ENCODE measurements at regions not wholly inside any gene's neighbourhood (a gene's known extent, or its start where the extent isn't known, plus 50 kb on each side); places are given as distances from the start of the nearest gene placed in this dataset.
"Not testable (repeated sequence)": the region's sequence is repeated elsewhere in the genome, so short reads cannot be mapped to it uniquely, and the experiment has no call there.

- H3K4me2 ChIP-seq (ENCODE audit: low read length): no peak overlapping the region
Observed at GRCh38 chr3:106097817-106098435, 229.1 kb upstream of the CBLB start.

GRCh38 chr3:106103383-106103782 is 234.6 kb upstream of the CBLB start:
- no peaks in the 10 kb centered on the region for H3K36me3 ChIP-seq (ENCODE audit: insufficient read depth, low read length)
- no peak overlapping the region for H3K4me3 ChIP-seq (ENCODE audit: low read length)
- no peak overlapping the region for H3K9ac ChIP-seq (ENCODE audit: low read depth, low read length)
- H3K27me3 ChIP-seq (ENCODE audit: control insufficient read depth, insufficient read depth, low read length): no peaks in the 10 kb centered on the region
- H3K4me1 ChIP-seq (ENCODE audit: control insufficient read depth, insufficient read depth, low read length): no peaks in the 10 kb centered on the region
- no peak overlapping the region for H3K4me2 ChIP-seq (ENCODE audit: low read length)
- H3K9me3 ChIP-seq (replicated peaks; ENCODE audit: low read length): no peaks in the 10 kb centered on the region

More at GRCh38 chr3:106097817-106098435, 229.1 kb upstream of the CBLB start:
- no peaks in the 10 kb centered on the region for H3K36me3 ChIP-seq (ENCODE audit: insufficient read depth, low read length)
- H3K4me3 ChIP-seq (ENCODE audit: low read length): no peak overlapping the region
- no peaks in the 10 kb centered on the region for H3K9me3 ChIP-seq (replicated peaks; ENCODE audit: low read length)
- H3K9ac ChIP-seq (ENCODE audit: low read depth, low read length): no peak overlapping the region
- H3K27me3 ChIP-seq (ENCODE audit: control insufficient read depth, insufficient read depth, low read length): no peaks in the 10 kb centered on the region
- H3K4me1 ChIP-seq (ENCODE audit: control insufficient read depth, insufficient read depth, low read length): no peaks in the 10 kb centered on the region

- Histone ChIP-seq H3K4me3 (ENCODE audit: low read length) (no peak overlapping the region), H3K9ac (ENCODE audit: low read depth, low read length) (no peak overlapping the region)
Observed at GRCh38 chr3:106104078-106104477, 235.3 kb upstream of the CBLB start.

GRCh38 chr3:106108925-106109324 is 240.1 kb upstream of the CBLB start:
- H3K4me1 ChIP-seq (ENCODE audit: control insufficient read depth, insufficient read depth, low read length): peaks cover 5% of the 10 kb centered on the region
- H3K9ac ChIP-seq (ENCODE audit: low read depth, low read length): no peak overlapping the region
- H3K4me2 ChIP-seq (ENCODE audit: low read length): no peak overlapping the region
- H3K36me3 ChIP-seq (ENCODE audit: insufficient read depth, low read length): no peaks in the 10 kb centered on the region
- no peaks in the 10 kb centered on the region for H3K9me3 ChIP-seq (replicated peaks; ENCODE audit: low read length)
- no peak overlapping the region for H3K4me3 ChIP-seq (ENCODE audit: low read length)
- no peaks in the 10 kb centered on the region for H3K27me3 ChIP-seq (ENCODE audit: control insufficient read depth, insufficient read depth, low read length)

More at GRCh38 chr3:106104078-106104477, 235.3 kb upstream of the CBLB start:
- H3K4me2 ChIP-seq (ENCODE audit: low read length): no peak overlapping the region
- H3K36me3 ChIP-seq (ENCODE audit: insufficient read depth, low read length): no peaks in the 10 kb centered on the region
- no peaks in the 10 kb centered on the region for H3K4me1 ChIP-seq (ENCODE audit: control insufficient read depth, insufficient read depth, low read length)
- no peaks in the 10 kb centered on the region for H3K27me3 ChIP-seq (ENCODE audit: control insufficient read depth, insufficient read depth, low read length)
- H3K9me3 ChIP-seq (replicated peaks; ENCODE audit: low read length): no peaks in the 10 kb centered on the region

DNA sequence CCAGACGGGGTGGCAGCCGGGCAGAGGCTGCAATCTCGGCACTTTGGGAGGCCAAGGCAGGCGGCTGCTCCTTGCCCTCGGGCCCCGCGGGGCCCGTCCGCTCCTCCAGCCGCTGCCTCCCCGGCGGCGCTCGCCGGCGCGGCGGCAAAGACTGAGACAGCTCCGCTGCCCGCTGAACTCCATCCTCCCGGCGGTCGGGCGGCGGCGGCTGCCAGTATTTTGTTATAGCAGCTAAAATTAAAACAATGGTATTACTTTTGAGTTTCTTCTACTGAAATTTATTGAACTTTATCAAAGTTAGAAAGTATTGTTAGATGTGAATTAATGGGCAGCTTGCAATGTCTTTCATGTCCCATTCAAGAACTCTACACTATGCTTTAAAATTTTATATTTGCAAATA is 243.7 kb upstream of the CBLB start:
- not testable (repeated sequence) for H3K27me3 ChIP-seq (ENCODE audit: control insufficient read depth, insufficient read depth, low read length); H3K36me3 ChIP-seq (ENCODE audit: insufficient read depth, low read length); H3K4me2 ChIP-seq (ENCODE audit: low read length); H3K9me3 ChIP-seq (replicated peaks; ENCODE audit: low read length); H3K9ac ChIP-seq (ENCODE audit: low read depth, low read length); H3K4me3 ChIP-seq (ENCODE audit: low read length)
- peaks cover 20% of the 10 kb centered on the region for H3K4me1 ChIP-seq (ENCODE audit: control insufficient read depth, insufficient read depth, low read length)

- Histone ChIP-seq H3K4me3 (ENCODE audit: low read length) (no peak overlapping the region), H3K27me3 (ENCODE audit: control insufficient read depth, insufficient read depth, low read length) (no peaks in the 10 kb centered on the region), H3K36me3 (ENCODE audit: insufficient read depth, low read length) (no peaks in the 10 kb centered on the region), H3K9me3 (replicated peaks; ENCODE audit: low read length) (no peaks in the 10 kb centered on the region), H3K9ac (ENCODE audit: low read depth, low read length) (peak overlapping the region; percentile 35), H3K4me1 (ENCODE audit: control insufficient read depth, insufficient read depth, low read length) (peaks cover 20% of the 10 kb centered on the region), H3K4me2 (ENCODE audit: low read length) (no peak overlapping the region)
Observed at GRCh38 chr3:106113747-106114146, 244.9 kb upstream of the CBLB start.

DNA sequence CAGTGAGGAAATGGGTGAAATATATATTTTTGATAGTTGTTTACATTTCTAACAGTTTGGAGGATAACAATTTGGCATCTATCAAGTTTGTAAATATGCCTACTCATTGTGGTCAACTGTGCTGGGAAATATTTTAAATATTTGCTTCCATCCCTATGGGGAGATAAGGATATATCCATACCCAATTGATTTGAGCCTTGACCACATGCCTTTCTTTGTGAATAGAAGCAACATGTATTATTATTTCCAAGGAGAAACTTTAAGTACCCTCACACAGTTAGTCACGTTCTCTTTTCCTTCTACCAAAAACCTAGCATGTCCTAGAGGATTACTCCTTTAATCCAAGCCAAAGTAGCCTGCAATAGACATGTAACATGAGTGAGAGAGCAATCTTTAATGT is 245.4 kb upstream of the CBLB start:
- H3K9me3 ChIP-seq (replicated peaks; ENCODE audit: low read length): no peaks in the 10 kb centered on the region
- peaks cover 20% of the 10 kb centered on the region for H3K4me1 ChIP-seq (ENCODE audit: control insufficient read depth, insufficient read depth, low read length)
- H3K27me3 ChIP-seq (ENCODE audit: control insufficient read depth, insufficient read depth, low read length): no peaks in the 10 kb centered on the region
- peak overlapping the region; percentile 3 for H3K4me2 ChIP-seq (ENCODE audit: low read length)
- H3K36me3 ChIP-seq (ENCODE audit: insufficient read depth, low read length): no peaks in the 10 kb centered on the region
- no peak overlapping the region for H3K4me3 ChIP-seq (ENCODE audit: low read length)
- peak overlapping the region; percentile 35 for H3K9ac ChIP-seq (ENCODE audit: low read depth, low read length)

GRCh38 chr3:106114848-106115247 is 246.0 kb upstream of the CBLB start:
- Histone ChIP-seq H3K36me3 (ENCODE audit: insufficient read depth, low read length) (no peaks in the 10 kb centered on the region), H3K9me3 (replicated peaks; ENCODE audit: low read length) (no peaks in the 10 kb centered on the region), H3K27me3 (ENCODE audit: control insufficient read depth, insufficient read depth, low read length) (no peaks in the 10 kb centered on the region), H3K4me1 (ENCODE audit: control insufficient read depth, insufficient read depth, low read length) (peaks cover 22% of the 10 kb centered on the region), H3K4me3 (ENCODE audit: low read length) (no peak overlapping the region), H3K4me2 (ENCODE audit: low read length) (no peak overlapping the region), H3K9ac (ENCODE audit: low read depth, low read length) (no peak overlapping the region)

DNA sequence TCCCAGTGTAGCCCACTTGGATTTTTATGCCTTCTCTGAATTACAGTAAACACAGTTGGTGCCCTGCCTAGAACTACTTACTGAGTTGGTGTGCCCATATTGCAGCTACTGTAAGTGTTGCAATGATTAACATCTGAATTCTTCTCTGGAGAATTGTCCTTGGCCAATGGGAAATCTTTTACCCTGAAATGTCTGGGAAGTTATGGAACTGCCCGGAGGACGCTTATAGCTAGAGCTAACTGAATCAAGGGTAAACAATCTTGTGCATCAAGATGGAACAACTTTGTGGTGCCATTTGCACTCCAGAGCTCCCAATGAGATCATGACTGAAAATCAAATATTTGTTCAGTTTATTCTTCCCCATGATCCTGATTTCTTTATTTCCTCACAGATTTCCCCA is 246.7 kb upstream of the CBLB start:
- peaks cover 29% of the 10 kb centered on the region for H3K4me1 ChIP-seq (ENCODE audit: control insufficient read depth, insufficient read depth, low read length)
- no peaks in the 10 kb centered on the region for H3K27me3 ChIP-seq (ENCODE audit: control insufficient read depth, insufficient read depth, low read length)
- H3K9me3 ChIP-seq (replicated peaks; ENCODE audit: low read length): no peaks in the 10 kb centered on the region
- no peak overlapping the region for H3K9ac ChIP-seq (ENCODE audit: low read depth, low read length)
- H3K4me2 ChIP-seq (ENCODE audit: low read length): no peak overlapping the region
- no peak overlapping the region for H3K4me3 ChIP-seq (ENCODE audit: low read length)
- no peaks in the 10 kb centered on the region for H3K36me3 ChIP-seq (ENCODE audit: insufficient read depth, low read length)

DNA sequence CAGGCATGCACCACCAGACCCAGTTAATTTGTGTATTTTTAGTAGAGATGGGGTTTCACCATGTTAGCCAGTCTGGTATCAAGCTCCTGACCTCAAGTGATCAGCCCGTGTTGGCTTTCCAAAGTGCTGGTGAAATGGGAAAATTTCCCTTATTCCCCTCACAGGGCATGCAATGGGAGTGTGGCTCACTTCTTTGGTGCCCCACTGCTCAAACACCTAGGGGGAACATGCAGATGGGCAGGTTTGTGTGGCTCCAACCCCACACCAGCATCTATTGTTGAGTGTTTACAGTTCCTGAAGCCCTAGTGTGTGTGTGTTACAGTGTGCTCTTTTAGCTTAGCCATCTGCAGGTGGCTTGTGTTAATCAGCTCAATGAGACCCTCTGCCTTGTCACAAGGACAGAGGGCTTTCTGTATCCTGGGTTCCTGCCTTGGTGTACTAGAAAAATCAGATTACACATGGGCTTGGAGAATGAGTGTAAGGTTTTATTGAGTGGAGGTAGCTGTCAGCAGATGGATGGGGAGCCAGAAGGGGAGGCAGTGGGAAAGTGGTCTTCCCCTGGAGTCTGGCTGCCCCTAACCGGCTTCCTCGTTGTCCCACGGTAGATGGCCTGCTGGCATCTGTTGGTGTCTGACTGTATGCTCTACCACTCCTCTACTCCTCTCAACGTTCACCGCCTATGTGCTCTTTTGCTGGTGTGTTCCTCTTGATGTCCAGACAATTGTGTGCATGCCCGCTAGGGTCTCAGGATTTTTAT is 248.1 kb upstream of the CBLB start:
- Histone ChIP-seq H3K4me3 (ENCODE audit: low read length) (no peak overlapping the region), H3K4me1 (ENCODE audit: control insufficient read depth, insufficient read depth, low read length) (peaks cover 30% of the 10 kb centered on the region), H3K9me3 (replicated peaks; ENCODE audit: low read length) (no peaks in the 10 kb centered on the region), H3K9ac (ENCODE audit: low read depth, low read length) (no peak overlapping the region), H3K36me3 (ENCODE audit: insufficient read depth, low read length) (no peaks in the 10 kb centered on the region), H3K27me3 (ENCODE audit: control insufficient read depth, insufficient read depth, low read length) (no peaks in the 10 kb centered on the region), H3K4me2 (ENCODE audit: low read length) (no peak overlapping the region)

DNA sequence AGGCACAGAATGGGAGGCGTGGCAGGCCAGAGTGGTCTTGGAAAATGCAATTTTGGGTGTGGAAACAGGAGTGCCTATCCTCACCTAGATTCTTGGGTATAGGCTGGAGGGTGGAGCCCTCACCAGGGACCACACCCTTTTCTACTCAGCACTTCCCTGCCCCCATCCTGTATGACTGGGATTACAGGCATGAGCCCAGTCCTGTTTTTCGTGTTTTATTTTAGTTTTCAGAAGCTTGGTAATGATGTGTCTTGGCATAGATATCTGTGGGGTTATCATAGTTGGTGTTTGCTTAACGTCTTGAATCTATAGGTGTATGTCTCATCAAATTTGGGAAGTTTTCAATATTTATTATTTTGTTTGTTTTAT is 248.7 kb upstream of the CBLB start:
- no peak overlapping the region for H3K4me3 ChIP-seq (ENCODE audit: low read length)
- peaks cover 30% of the 10 kb centered on the region for H3K4me1 ChIP-seq (ENCODE audit: control insufficient read depth, insufficient read depth, low read length)
- no peak overlapping the region for H3K4me2 ChIP-seq (ENCODE audit: low read length)
- H3K9me3 ChIP-seq (replicated peaks; ENCODE audit: low read length): no peaks in the 10 kb centered on the region
- H3K36me3 ChIP-seq (ENCODE audit: insufficient read depth, low read length): no peaks in the 10 kb centered on the region
- H3K27me3 ChIP-seq (ENCODE audit: control insufficient read depth, insufficient read depth, low read length): no peaks in the 10 kb centered on the region
- no peak overlapping the region for H3K9ac ChIP-seq (ENCODE audit: low read depth, low read length)

GRCh38 chr3:106119614-106120082 is 250.8 kb upstream of the CBLB start:
- no peak overlapping the region for H3K4me3 ChIP-seq (ENCODE audit: low read length)
- no peaks in the 10 kb centered on the region for H3K9me3 ChIP-seq (replicated peaks; ENCODE audit: low read length)
- no peaks in the 10 kb centered on the region for H3K36me3 ChIP-seq (ENCODE audit: insufficient read depth, low read length)
- no peaks in the 10 kb centered on the region for H3K27me3 ChIP-seq (ENCODE audit: control insufficient read depth, insufficient read depth, low read length)
- peaks cover 17% of the 10 kb centered on the region for H3K4me1 ChIP-seq (ENCODE audit: control insufficient read depth, insufficient read depth, low read length)
- H3K4me2 ChIP-seq (ENCODE audit: low read length): no peak overlapping the region
- no peak overlapping the region for H3K9ac ChIP-seq (ENCODE audit: low read depth, low read length)

All from skeletal muscle satellite cell (primary cell).